GM12878 (cell line): ENCODE measurements at regions not wholly inside any gene's neighbourhood (a gene's known extent, or its start where the extent isn't known, plus 50 kb on each side); places are given as distances from the start of the nearest gene placed in this dataset.

Experiments used
- ATAC-seq: fragments of 200-7000 bp; cut with Tn5 transposase; 3 replicates; pipeline ENCODE4 v1.9.1; 2020; ENCODE audit warnings: mild to moderate bottlenecking, moderate library complexity
- BruUV-seq: library from RNA; stranded (reverse); fragments of 400-500 nt; replicated peaks from 2 replicates; lab custom pipeline; 2021; lab: Mats Ljungman, UMichigan
- CTCF ChIA-PET: fragments of 300-600 bp; sonication (Branson Sonifier 250); formaldehyde crosslinking; extraction: SDS; loops from one replicate; lab custom pipeline; 2021; ENCODE audit warnings: inconsistent platforms; lab: Yijun Ruan, JAX
- POLR2A ChIA-PET: fragments of 350-600 bp; formaldehyde crosslinking; extraction: SDS; loops from one replicate; lab custom pipeline; 2021; ENCODE audit warnings: inconsistent platforms; lab: Charles Lee
- RAD21 ChIA-PET: fragments of 300-600 bp; sonication (Branson Sonifier 250); formaldehyde crosslinking; loops from one replicate; lab custom pipeline; 2023; ENCODE audit warnings: antibody characterized with exemption; ENCODE audit not compliant: unreplicated experiment; lab: Charles Lee
- SMC1A ChIA-PET: fragments of 300-600 bp; sonication (Branson Sonifier 250); formaldehyde crosslinking; loops from one replicate; lab custom pipeline; 2023; ENCODE audit not compliant: unreplicated experiment, uncharacterized antibody; lab: Charles Lee
- DNase-seq: peaks from one replicate; pipeline ENCODE4 v3.0.0-alpha.2; 2011; ENCODE audit warnings: low read depth, low spot score
- FAIRE-seq: peaks from 3 replicates; lab custom pipeline; 2011; peaks lifted over from hg19 to GRCh38; lab: Jason Lieb, UNC
- H2AFZ ChIP-seq: 2 replicates; pipeline ENCODE4 v1.6.0; 2011; ENCODE audit warnings: low read depth, low read length, control low read depth; ENCODE audit not compliant: control insufficient read depth
- H3K27ac ChIP-seq: 2 replicates; pipeline ENCODE4 v1.5.1; 2011; ENCODE audit warnings: control low read depth; ENCODE audit not compliant: control insufficient read depth, insufficient read depth
- H3K27me3 ChIP-seq, 2 experiments: replicated peaks in 1 of 2; 2 replicates each; pipeline versions ENCODE4 v1.6.0 to v1.6.1; 2011; ENCODE audit warnings: low read length in 1 of 2; ENCODE audit not compliant: control insufficient read depth in 2 of 2, insufficient read depth in 2 of 2
- H3K36me3 ChIP-seq, 2 experiments: 2 replicates each; pipeline ENCODE4 v1.5.1; 2011; ENCODE audit warnings: low read length in 1 of 2; ENCODE audit not compliant: control insufficient read depth in 2 of 2, insufficient read depth in 2 of 2
- H3K4me1 ChIP-seq: 2 replicates; pipeline ENCODE4 v1.6.1; 2011; ENCODE audit warnings: mild to moderate bottlenecking, low read length, moderate library complexity, mixed read lengths; ENCODE audit not compliant: control insufficient read depth, insufficient read depth
- H3K4me2 ChIP-seq: 2 replicates; pipeline ENCODE4 v1.6.0; 2011; ENCODE audit warnings: control low read depth; ENCODE audit not compliant: control insufficient read depth, insufficient read depth
- H3K4me3 ChIP-seq: fragments of 200-600 bp; sonication (generic); 2 replicates; pipeline ENCODE4 v1.5.1; 2016
- H3K79me2 ChIP-seq: 2 replicates; pipeline ENCODE4 v1.6.0; 2011; ENCODE audit warnings: low read length; ENCODE audit not compliant: control insufficient read depth, insufficient read depth
- H3K9ac ChIP-seq: 2 replicates; pipeline ENCODE4 v1.8.0; 2011; ENCODE audit warnings: low read length, control low read depth, mixed read lengths; ENCODE audit not compliant: control insufficient read depth, insufficient read depth
- H3K9me3 ChIP-seq: replicated peaks from 3 replicates; pipeline ENCODE4 v1.5.1; 2011; ENCODE audit warnings: mild to moderate bottlenecking, low read length; ENCODE audit not compliant: control insufficient read depth, insufficient read depth
- H4K20me1 ChIP-seq: 2 replicates; pipeline ENCODE4 v1.6.0; 2011; ENCODE audit not compliant: control insufficient read depth, insufficient read depth
- ATF7 ChIP-seq: fragments of 450-650 bp; IDR thresholded peaks from 2 replicates; pipeline ENCODE4 v1.6.1; 2016; ENCODE audit warnings: low read depth, mild to moderate bottlenecking
- KDM1A ChIP-seq: fragments of 200-600 bp; sonication (generic); IDR thresholded peaks from 2 replicates; pipeline ENCODE4 v1.6.1; 2016; ENCODE audit warnings: borderline replicate concordance
- MEF2B ChIP-seq: fragments of 450-650 bp; IDR thresholded peaks from 2 replicates; pipeline ENCODE4 v1.6.1; 2018; ENCODE audit warnings: mild to moderate bottlenecking, moderate library complexity; ENCODE audit not compliant: partially characterized antibody, poor library complexity, severe bottlenecking
- PAX5 ChIP-seq: IDR thresholded peaks from 2 replicates; pipeline ENCODE4 v1.6.1; 2011; ENCODE audit warnings: low read depth, low read length, borderline replicate concordance
- WGBS: methylation state at CpG from one replicate; pipeline ENCODE4 v1.1.6; 2016; ENCODE audit warnings: low lambda C conversion rate; ENCODE audit not compliant: insufficient replicate concordance, insufficient coverage; ENCODE audit errors: missing lambda C conversion rate; 5-methylcytosine and 5-hydroxymethylcytosine counted together
- in situ Hi-C: fragments of 300-500 bp; cut with MboI; formaldehyde crosslinking; loops from 9 replicates; pipeline ENCODE4 v1.14.3; 2018; ENCODE audit warnings: mixed read lengths
- intact Hi-C: fragments of 100-400 bp; cut with micrococcal nuclease; formaldehyde crosslinking; loops from one replicate; pipeline ENCODE4 v1.14.2; 2022; ENCODE audit not compliant: unreplicated experiment
- TF ChIP-seq, protein P1 (sequence below): IDR thresholded peaks from 2 replicates; pipeline ENCODE4 v1.6.1; 2012; ENCODE audit warnings: low read length, inconsistent platforms
- TF ChIP-seq, protein P2 (sequence below): fragments of 450-650 bp; formaldehyde crosslinking; IDR thresholded peaks from 2 replicates; pipeline ENCODE4 v1.5.0; 2022; ENCODE audit warnings: mild to moderate bottlenecking, missing genetic modification characterization

DNA sequence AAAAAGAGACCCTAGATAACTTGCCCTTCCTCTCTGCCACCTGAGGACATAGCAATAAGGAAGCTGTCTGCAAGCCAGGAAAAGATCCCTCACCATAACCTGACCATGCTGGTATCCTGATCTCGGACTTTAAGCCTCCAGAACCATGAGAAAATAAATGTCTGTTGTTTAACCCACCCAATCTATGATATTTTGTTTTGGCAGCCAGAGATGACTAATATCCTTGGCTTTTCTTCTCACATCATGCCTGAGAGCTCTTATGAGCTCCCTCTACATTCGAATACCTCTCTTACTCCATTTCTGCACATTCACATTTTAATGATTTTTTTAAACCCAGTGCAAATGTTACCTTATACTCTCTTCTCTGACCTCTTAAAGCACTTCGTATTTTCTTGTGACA, 214.0 kb upstream of the CHRM2 start:
- Histone ChIP-seq H4K20me1 (no peaks in the 10 kb centered on the region), H3K9me3 (no peaks in the 10 kb centered on the region), H3K36me3 (no peaks in the 10 kb centered on the region), H2AFZ (no peak overlapping the region), H3K79me2 (no peaks in the 10 kb centered on the region), H3K27ac (no peak overlapping the region), H3K4me3 (no peak overlapping the region), H3K9ac (no peak overlapping the region), H3K4me1 (no peaks in the 10 kb centered on the region), H3K4me2 (no peak overlapping the region), H3K27me3 (no peaks in the 10 kb centered on the region)
- FAIRE-seq (no peak), DNase-seq (no peak), ATAC-seq (no peak)
- TF ChIP-seq PAX5 (no peak), MEF2B (no peak), KDM1A (no peak), ATF7 (no peak)
- TF ChIP-seq, protein P1, sequence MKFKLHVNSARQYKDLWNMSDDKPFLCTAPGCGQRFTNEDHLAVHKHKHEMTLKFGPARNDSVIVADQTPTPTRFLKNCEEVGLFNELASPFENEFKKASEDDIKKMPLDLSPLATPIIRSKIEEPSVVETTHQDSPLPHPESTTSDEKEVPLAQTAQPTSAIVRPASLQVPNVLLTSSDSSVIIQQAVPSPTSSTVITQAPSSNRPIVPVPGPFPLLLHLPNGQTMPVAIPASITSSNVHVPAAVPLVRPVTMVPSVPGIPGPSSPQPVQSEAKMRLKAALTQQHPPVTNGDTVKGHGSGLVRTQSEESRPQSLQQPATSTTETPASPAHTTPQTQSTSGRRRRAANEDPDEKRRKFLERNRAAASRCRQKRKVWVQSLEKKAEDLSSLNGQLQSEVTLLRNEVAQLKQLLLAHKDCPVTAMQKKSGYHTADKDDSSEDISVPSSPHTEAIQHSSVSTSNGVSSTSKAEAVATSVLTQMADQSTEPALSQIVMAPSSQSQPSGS = no peak
- TF ChIP-seq, protein P2, sequence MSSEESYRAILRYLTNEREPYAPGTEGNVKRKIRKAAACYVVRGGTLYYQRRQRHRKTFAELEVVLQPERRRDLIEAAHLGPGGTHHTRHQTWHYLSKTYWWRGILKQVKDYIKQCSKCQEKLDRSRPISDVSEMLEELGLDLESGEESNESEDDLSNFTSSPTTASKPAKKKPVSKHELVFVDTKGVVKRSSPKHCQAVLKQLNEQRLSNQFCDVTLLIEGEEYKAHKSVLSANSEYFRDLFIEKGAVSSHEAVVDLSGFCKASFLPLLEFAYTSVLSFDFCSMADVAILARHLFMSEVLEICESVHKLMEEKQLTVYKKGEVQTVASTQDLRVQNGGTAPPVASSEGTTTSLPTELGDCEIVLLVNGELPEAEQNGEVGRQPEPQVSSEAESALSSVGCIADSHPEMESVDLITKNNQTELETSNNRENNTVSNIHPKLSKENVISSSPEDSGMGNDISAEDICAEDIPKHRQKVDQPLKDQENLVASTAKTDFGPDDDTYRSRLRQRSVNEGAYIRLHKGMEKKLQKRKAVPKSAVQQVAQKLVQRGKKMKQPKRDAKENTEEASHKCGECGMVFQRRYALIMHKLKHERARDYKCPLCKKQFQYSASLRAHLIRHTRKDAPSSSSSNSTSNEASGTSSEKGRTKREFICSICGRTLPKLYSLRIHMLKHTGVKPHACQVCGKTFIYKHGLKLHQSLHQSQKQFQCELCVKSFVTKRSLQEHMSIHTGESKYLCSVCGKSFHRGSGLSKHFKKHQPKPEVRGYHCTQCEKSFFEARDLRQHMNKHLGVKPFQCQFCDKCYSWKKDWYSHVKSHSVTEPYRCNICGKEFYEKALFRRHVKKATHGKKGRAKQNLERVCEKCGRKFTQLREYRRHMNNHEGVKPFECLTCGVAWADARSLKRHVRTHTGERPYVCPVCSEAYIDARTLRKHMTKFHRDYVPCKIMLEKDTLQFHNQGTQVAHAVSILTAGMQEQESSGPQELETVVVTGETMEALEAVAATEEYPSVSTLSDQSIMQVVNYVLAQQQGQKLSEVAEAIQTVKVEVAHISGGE (CRISPR knock-in tag) = no peak
- intact Hi-C loops = no loop called here
- WGBS = 2% methylated on average over 3 of the region's 3 CpGs
- in situ Hi-C loops = no loop called here
- RAD21 ChIA-PET = no interaction called here
- POLR2A ChIA-PET = no interaction called here
- no TSS peak for BruUV-seq
- SMC1A ChIA-PET = no interaction called here
- CTCF ChIA-PET = no interaction called here
